Immature natural killer cell (primary cell): ENCODE measurements at regions not wholly inside any gene's neighbourhood (a gene's known extent, or its start where the extent isn't known, plus 50 kb on each side); places are given as distances from the start of the nearest gene placed in this dataset.

Experiments
- DNase-seq, 3 donors: peaks; one replicate each; pipeline ENCODE4 v3.0.0; 2022; ENCODE audit warnings: mixed read lengths in 1 of 3
- H3K27ac Mint-ChIP-seq, 6 donors: one replicate each; pipeline ENCODE4 v1.8.0; 2020; ENCODE audit warnings: mixed read lengths in 6 of 6, mild to moderate bottlenecking in 5 of 6, inconsistent platforms in 4 of 6, moderate library complexity in 3 of 6
- H3K27me3 Mint-ChIP-seq, 3 donors: one replicate each; pipeline ENCODE4 v1.8.0; 2020 to 2021; ENCODE audit warnings: low read depth in 3 of 3, mild to moderate bottlenecking in 3 of 3, mixed read lengths in 3 of 3, moderate library complexity in 3 of 3, inconsistent platforms in 1 of 3
- H3K36me3 Mint-ChIP-seq, 3 donors: one replicate each; pipeline ENCODE4 v1.8.0; 2020; ENCODE audit warnings: mixed read lengths in 3 of 3, inconsistent platforms in 2 of 3, mild to moderate bottlenecking in 2 of 3
- H3K4me1 Mint-ChIP-seq, 2 donors: one replicate each; pipeline ENCODE4 v1.8.0; 2020; ENCODE audit warnings: inconsistent platforms in 2 of 2, mild to moderate bottlenecking in 2 of 2, mixed read lengths in 2 of 2, moderate library complexity in 1 of 2
- H3K4me3 Mint-ChIP-seq, 5 donors: one replicate each; pipeline ENCODE4 v1.8.0; 2020; ENCODE audit warnings: mild to moderate bottlenecking in 5 of 5, mixed read lengths in 5 of 5, inconsistent platforms in 3 of 5, moderate library complexity in 3 of 5
- H3K9me3 Mint-ChIP-seq, 6 donors: one replicate each; pipeline ENCODE4 v1.8.0; 2020; ENCODE audit warnings: mild to moderate bottlenecking in 6 of 6, mixed read lengths in 6 of 6, inconsistent platforms in 4 of 6, moderate library complexity in 3 of 6

DNA sequence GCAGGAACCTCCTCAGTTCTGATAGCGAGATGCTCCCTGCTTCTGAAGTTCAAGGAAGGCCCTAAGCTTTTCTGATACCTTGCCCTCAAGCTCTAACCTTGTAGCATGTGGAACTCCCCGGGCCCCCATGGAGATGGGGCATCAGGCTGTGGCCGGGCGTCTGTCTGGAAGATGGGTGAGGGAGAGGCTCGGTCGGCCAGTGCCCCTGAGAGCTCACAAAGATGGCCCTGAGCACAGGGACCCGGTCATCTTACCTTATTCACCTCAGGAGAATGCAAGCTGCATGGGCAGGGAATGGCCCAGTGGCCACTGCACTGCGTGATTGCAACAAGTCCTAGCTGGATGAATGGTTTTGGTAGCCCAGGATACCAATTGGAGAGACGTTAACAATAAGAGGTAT lies 830.3 kb downstream of the TBC1D22A start:
- no peak for DNase-seq
- no peak overlapping the region for H3K4me3 Mint-ChIP-seq
- H3K36me3 Mint-ChIP-seq: no peaks in the 10 kb centered on the region
- H3K27ac Mint-ChIP-seq: no peak overlapping the region
- H3K27me3 Mint-ChIP-seq: peaks cover 0 to 5% (median 0%) of the 10 kb centered on the region in 3 donors
- H3K4me1 Mint-ChIP-seq: no peaks in the 10 kb centered on the region
- no peaks in the 10 kb centered on the region for H3K9me3 Mint-ChIP-seq

DNA sequence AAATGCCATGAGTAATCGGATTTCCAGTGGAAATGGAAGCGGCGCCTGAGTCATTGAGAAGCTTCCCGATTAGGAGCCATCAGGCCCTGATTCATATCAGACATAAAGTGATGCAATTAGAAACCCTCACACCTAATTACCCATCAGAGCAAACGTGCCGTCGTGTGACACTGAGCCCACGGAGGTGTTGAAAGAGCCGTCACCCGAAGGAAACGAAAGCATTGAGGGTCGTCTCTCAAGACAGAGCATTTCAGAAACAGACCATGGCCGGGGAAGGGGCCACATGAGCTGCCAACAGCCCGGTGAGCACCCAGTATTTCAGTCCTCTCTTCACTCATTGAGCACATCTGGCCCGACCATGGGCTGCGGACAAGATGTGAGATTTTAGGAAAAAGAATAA lies 829.3 kb downstream of the TBC1D22A start:
- Mint-ChIP-seq H3K36me3 (no peaks in the 10 kb centered on the region), H3K27ac (no peak overlapping the region), H3K9me3 (no peaks in the 10 kb centered on the region), H3K27me3 (peaks cover 0 to 5% (median 0%) of the 10 kb centered on the region in 3 donors), H3K4me3 (no peak overlapping the region), H3K4me1 (no peaks in the 10 kb centered on the region)
- no peak for DNase-seq

DNA sequence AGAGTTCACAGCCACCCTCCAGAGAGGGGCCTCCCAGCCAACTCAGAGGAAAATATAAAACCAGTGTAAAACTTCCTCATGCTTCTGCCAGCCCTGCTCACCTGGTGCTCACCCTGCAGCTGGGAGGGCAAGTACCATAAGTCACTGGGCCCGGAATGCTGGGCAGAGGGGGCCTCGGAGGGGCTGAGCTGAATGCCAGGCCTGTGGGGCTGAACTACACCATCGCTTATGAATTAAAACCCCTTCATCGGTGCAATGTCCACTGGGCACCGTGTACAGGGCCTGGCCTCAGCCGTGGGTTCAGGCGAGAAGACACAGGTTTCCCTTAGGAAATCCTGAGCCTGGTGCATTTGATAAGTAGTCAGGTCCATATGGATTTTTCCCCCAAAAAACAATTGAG lies 828.6 kb downstream of the TBC1D22A start:
- DNase-seq: no peak

DNA sequence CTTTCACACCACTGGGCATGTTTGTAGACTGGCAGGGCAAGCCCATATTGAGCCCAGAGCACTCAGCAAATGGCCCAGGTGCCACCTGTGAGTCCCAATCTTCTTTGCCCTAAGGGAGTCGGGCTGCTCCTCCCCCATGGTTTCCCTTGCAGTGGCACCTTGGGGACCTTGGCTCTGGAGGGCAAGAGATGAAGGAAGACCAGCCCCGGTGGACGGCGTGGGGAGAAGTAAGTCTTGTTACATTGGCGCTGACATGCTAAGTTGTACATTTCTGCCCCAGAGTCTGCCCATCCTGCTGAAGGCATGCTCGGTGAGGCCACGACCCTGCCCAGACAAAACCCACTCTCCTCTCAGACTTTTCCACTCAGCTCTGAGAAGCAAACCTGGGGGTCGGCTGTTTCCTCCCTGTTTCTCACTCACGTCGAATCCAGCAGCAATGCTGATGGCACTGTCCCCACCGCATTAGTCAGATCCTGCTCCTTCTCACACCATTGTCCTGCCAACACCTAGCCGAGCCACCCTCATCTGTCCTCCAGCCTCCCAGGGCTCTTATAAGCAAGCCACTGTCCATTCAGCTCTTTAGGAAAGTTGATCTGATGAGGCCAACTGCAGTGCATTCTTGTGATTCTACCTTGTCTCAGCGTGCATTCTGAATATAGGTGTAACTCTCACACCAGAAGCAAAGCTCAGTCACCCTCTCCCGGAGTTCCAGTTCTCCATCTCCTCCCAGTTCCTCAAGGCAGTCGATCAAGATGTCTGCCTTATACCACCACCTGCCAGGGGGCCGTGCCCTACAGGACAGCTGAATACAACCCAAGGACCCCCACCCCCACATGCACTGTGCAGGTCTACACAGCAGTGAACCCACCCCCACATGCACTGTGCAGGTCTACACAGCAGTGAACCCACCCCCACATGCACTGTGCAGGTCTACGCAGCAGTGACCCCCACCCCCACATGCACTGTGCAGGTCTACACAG lies 827.1 kb downstream of the TBC1D22A start:
- H3K4me3 Mint-ChIP-seq: no peak overlapping the region
- H3K4me1 Mint-ChIP-seq: no peaks in the 10 kb centered on the region

More for the DNA sequence above, 828.6 kb downstream of the TBC1D22A start:
- Mint-ChIP-seq H3K9me3 (no peaks in the 10 kb centered on the region), H3K36me3 (no peaks in the 10 kb centered on the region), H3K27me3 (peaks cover 0 to 5% (median 0%) of the 10 kb centered on the region in 3 donors), H3K4me3 (no peak overlapping the region), H3K27ac (no peak overlapping the region), H3K4me1 (no peaks in the 10 kb centered on the region)

DNA sequence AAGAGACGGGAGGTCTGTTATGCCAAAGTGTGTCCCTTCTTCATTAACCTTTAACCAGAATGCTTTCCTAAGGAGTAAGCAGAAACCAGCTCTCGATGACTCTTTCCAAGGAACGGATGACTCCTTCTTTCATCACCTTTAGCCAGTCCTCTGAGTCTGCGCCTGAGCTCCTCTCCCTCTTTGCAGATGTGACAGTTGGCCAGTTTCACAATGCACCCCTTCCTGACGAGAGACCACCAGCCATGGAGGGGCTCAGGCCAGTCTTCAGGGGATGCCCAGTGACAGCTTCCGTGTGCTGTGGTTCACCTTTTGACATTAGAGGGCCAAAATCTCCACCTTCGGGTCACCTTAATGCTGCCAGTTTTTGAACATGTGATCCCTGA lies 826.1 kb downstream of the TBC1D22A start:
- no peak overlapping the region for H3K4me3 Mint-ChIP-seq

More for the DNA sequence above, 827.1 kb downstream of the TBC1D22A start:
- no peak for DNase-seq
- Mint-ChIP-seq H3K9me3 (peaks cover 0 to 1% (median 0%) of the 10 kb centered on the region in 6 donors), H3K27me3 (peaks cover 0 to 5% (median 3%) of the 10 kb centered on the region in 3 donors), H3K36me3 (no peaks in the 10 kb centered on the region), H3K27ac (no peak overlapping the region)

DNA sequence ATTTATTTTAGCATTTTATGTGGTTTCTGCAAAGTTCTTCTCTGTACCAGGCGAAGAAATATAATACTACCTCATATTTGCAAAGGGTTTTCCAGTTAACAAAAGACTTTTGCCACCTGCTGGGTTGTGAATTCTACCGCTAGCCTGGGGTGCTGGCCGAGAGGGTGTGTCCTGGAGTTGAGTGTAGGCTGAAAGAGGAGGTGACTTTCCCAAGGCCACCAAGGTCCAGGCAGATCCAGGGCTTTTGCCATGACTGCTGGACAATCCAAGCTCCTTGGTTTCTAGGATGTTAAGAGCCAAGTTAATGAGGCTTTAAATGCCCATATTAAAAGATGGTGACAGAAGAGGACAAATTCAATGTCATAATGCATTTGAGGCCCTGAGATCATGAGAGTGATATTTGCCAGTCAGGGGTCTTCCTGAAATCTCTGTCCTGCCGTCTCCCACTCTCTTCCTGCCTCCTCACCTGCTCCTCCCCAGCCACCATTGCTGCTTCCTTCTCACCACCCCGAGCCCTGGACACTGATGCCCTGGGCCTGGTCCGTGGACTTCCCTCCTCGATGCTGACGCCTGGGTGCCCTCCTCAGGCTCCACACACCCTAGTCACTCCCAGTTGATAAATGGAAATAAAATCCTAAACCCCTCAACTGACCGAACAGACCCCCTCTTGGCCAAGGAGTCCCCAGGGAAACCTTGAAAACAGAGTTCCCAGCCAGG lies 825.6 kb downstream of the TBC1D22A start:
- H3K4me3 Mint-ChIP-seq: no peak overlapping the region
- no peak overlapping the region for H3K27ac Mint-ChIP-seq
- DNase-seq: no peak
- no peaks in the 10 kb centered on the region for H3K36me3 Mint-ChIP-seq
- peaks cover 0 to 1% (median 0%) of the 10 kb centered on the region in 6 donors for H3K9me3 Mint-ChIP-seq
- H3K4me1 Mint-ChIP-seq: no peaks in the 10 kb centered on the region
- H3K27me3 Mint-ChIP-seq: peaks cover 2 to 5% (median 3%) of the 10 kb centered on the region in 3 donors

More for the DNA sequence above, 826.1 kb downstream of the TBC1D22A start:
- Mint-ChIP-seq H3K27ac (no peak overlapping the region), H3K27me3 (peaks cover 0 to 5% (median 3%) of the 10 kb centered on the region in 3 donors), H3K9me3 (peaks cover 0 to 1% (median 0%) of the 10 kb centered on the region in 6 donors), H3K36me3 (no peaks in the 10 kb centered on the region), H3K4me1 (no peaks in the 10 kb centered on the region)
- no peak for DNase-seq

DNA sequence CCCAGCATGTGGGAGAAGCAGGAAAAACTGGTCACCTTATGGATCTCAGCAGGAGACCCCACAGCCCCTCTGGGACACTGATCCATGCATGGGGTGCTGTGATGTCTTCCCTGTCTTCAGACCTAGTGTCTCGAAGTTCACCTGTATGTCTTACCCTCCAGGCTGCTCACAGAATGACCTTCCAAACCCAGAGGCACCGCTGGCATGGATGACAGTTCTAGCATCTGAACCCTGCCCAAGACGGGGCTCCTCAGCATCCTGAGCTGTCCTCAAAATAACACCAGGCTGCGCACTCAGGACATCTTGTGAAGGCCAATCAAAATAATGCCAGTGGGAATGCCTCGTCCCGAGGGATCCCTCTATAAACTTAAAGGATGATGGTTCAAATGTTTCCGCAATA lies 824.9 kb downstream of the TBC1D22A start:
- Mint-ChIP-seq H3K27me3 (peaks cover 2 to 3% (median 2%) of the 10 kb centered on the region in 3 donors), H3K27ac (no peak overlapping the region), H3K4me1 (no peaks in the 10 kb centered on the region), H3K9me3 (peaks cover 0 to 1% (median 0%) of the 10 kb centered on the region in 6 donors), H3K4me3 (no peak overlapping the region), H3K36me3 (no peaks in the 10 kb centered on the region)
- DNase-seq: no peak

DNA sequence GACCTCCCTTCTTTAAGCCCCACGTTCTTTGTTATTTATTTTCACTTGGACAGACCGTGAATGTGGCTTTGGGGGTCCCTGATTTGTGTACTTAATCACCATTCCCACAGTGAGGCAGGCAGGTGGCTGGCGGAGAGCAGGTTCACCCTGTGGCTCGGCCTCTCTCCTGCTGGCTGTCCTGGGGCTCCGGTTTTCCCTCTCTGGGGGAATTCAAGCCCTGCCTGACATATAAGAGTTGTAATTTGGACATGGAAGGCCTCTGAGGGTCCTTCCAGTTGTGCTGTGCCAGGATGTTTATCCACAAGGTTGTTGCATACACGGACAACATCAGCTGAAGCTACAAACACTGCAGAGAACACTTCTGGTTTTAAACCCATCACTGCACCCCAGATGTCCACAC lies 824.5 kb downstream of the TBC1D22A start:
- Mint-ChIP-seq H3K4me1 (no peaks in the 10 kb centered on the region), H3K27ac (no peak overlapping the region), H3K9me3 (peaks cover 0 to 1% (median 0%) of the 10 kb centered on the region in 6 donors), H3K36me3 (no peaks in the 10 kb centered on the region), H3K4me3 (no peak overlapping the region), H3K27me3 (peaks cover 2 to 3% (median 2%) of the 10 kb centered on the region in 3 donors)
- DNase-seq: no peak

DNA sequence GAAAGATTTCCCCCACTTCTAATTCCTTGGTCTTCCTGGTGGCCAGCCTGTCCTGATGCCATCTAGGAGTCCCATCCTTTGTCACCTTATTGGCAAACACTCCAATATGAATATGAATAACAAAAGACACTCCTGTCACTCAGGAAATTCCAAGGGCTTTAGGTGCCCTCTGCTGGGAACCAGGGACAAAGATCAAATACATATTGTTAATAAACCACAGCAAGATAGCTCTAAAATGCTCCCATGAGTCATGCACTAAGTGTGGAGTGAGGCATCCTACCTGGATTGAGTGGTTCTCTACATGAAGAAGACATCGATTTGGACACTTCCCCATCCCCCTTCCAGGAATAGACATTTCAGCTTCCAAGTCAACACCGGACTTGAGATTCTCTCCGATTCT lies 823.6 kb downstream of the TBC1D22A start:
- no peak overlapping the region for H3K4me3 Mint-ChIP-seq
- no peak overlapping the region for H3K27ac Mint-ChIP-seq
- H3K9me3 Mint-ChIP-seq: peaks cover 0 to 1% (median 0%) of the 10 kb centered on the region in 6 donors
- DNase-seq: no peak
- no peaks in the 10 kb centered on the region for H3K36me3 Mint-ChIP-seq
- H3K4me1 Mint-ChIP-seq: no peaks in the 10 kb centered on the region
- peaks cover 2 to 6% (median 3%) of the 10 kb centered on the region in 3 donors for H3K27me3 Mint-ChIP-seq

DNA sequence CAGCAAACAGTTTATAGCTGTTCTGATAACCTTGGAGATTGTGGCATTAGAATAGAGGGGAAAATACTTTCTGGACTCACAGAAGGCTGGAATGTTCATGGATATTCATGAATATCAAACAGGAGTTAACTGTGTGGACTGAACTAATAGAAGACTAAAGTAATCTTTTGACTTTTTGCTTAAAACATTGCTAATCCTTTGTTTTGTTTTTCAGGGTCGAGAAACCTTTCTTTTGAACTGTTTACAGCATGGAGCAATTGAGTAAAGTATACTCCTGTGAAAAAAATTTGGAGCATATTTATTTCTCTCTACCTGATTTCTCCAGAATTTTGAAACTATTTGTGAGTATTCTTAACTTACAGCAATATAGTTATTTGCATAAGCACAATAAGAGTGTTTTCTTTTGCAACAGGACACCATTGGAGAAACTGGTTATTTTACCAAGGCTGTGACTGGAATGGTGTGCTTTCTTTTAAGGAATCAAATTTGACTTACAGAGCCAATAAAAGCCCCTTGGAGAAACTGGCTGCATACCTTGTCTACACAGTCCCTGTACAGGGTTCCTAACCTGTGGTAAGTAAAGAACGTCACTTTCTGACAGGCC lies 821.6 kb downstream of the TBC1D22A start:
- Mint-ChIP-seq H3K4me3 (no peak overlapping the region), H3K36me3 (no peaks in the 10 kb centered on the region), H3K9me3 (peaks cover 0 to 2% (median 0%) of the 10 kb centered on the region in 6 donors), H3K27ac (no peak overlapping the region), H3K27me3 (peaks cover 2 to 6% (median 3%) of the 10 kb centered on the region in 3 donors), H3K4me1 (no peaks in the 10 kb centered on the region)
- DNase-seq: no peak

DNA sequence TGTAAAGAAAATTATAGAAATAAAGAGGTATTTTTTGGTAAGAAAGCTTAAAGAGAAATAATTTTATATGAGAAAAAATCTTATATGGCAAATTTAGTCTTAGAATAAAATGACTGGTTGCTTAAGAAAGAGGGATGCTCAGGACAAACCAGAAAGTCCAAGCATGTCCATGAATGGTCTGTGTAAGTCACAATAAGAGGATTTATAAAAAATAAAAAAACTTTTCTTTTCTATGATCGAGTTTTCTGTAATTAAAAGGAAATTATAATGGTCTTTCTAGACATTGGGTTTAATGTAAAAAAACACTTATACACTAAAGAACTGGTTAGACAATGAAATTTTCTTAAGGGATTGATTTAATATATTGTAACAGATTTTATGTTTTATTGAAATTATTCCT lies 819.6 kb downstream of the TBC1D22A start:
- H3K9me3 Mint-ChIP-seq: peaks cover 0 to 2% (median 0%) of the 10 kb centered on the region in 6 donors
- H3K4me3 Mint-ChIP-seq: no peak overlapping the region
- peaks cover 2 to 9% (median 3%) of the 10 kb centered on the region in 3 donors for H3K27me3 Mint-ChIP-seq
- DNase-seq: no peak
- H3K36me3 Mint-ChIP-seq: no peaks in the 10 kb centered on the region
- no peak overlapping the region for H3K27ac Mint-ChIP-seq
- no peaks in the 10 kb centered on the region for H3K4me1 Mint-ChIP-seq

DNA sequence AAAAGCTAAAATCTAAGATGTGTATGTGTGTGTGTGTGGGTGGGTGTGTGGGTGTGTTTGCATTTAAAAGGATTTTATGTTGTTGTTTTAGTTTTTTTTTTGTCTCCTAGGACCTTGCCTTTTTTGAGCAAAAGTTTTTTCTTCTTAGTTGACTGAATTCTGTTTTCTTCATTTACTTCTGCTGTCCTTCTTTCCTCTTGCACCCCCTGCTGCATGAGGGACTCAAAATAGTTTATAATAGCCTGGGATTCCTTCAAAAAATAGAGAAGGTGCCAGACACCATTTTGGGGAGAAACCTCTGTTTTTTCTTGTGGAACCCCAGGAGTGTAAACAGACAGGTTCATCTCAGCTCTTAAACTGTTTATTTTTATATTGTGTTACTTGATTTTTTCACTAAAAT lies 817.7 kb downstream of the TBC1D22A start:
- H3K27ac Mint-ChIP-seq: no peak overlapping the region

DNA sequence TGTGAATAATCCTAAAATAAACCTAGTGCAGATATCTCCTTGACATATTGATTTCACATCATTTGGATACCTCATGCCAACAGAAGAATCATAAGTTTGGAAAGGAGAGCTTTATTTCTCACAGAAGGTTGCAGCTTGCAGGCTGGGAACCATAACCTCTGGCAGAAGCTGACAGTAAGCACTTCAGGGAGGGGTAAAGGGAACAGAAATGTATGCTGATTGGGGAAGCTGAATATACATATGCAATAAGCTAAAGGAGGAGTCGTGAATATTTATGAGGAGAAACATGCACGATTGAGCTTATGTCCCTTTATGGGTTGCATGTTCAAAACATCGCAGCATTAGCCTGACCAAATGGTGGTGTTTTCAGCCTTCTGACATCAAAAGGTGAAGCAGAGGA lies 814.5 kb downstream of the TBC1D22A start:
- H3K27me3 Mint-ChIP-seq: peaks cover 0 to 23% (median 2%) of the 10 kb centered on the region in 3 donors
- H3K27ac Mint-ChIP-seq: no peak overlapping the region
- peaks cover 0 to 2% (median 0%) of the 10 kb centered on the region in 6 donors for H3K9me3 Mint-ChIP-seq
- no peaks in the 10 kb centered on the region for H3K4me1 Mint-ChIP-seq
- DNase-seq: no peak
- no peak overlapping the region for H3K4me3 Mint-ChIP-seq
- no peaks in the 10 kb centered on the region for H3K36me3 Mint-ChIP-seq

More for the DNA sequence above, 817.7 kb downstream of the TBC1D22A start:
- Mint-ChIP-seq H3K27me3 (peaks cover 2 to 13% (median 5%) of the 10 kb centered on the region in 3 donors), H3K4me3 (no peak overlapping the region), H3K36me3 (no peaks in the 10 kb centered on the region), H3K4me1 (no peaks in the 10 kb centered on the region), H3K9me3 (peaks cover 0 to 2% (median 0%) of the 10 kb centered on the region in 6 donors)
- no peak for DNase-seq
